PC-3 (cell line): ENCODE measurements at regions not wholly inside any gene's neighbourhood (a gene's known extent, or its start where the extent isn't known, plus 50 kb on each side); places are given as distances from the start of the nearest gene placed in this dataset.

ENCODE experiments used
- EZH2 ChIP-seq: fragments of 300-600 bp; sonication (generic); IDR thresholded peaks from one replicate; pipeline ENCODE4 v1.6.1; 2017; ENCODE audit warnings: antibody characterized with exemption, mild to moderate bottlenecking, low read length; ENCODE audit not compliant: unreplicated experiment
- TF ChIP-seq, protein P1 (sequence below): fragments of 300-600 bp; sonication (generic); conservative IDR thresholded peaks from 2 replicates; pipeline ENCODE4 v1.5.1; 2017; ENCODE audit warnings: antibody characterized with exemption, low read depth, mild to moderate bottlenecking, low read length

DNA sequence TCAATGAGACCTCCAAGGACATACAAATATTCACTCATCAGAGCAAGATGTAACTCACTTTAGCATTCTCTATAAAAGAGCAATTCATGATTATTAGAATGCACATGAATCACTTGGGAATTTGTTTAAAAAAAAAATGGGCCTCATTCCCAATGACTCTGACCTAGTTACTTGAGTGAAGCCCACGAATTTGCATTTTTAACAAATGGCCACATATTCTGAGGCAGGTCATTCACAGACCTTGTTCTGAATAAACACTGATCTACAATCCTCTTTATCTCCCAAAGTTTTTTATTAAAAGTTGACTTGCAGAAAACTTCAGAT is 255.1 kb upstream of the VEGFC start:
- TF ChIP-seq, protein P1, sequence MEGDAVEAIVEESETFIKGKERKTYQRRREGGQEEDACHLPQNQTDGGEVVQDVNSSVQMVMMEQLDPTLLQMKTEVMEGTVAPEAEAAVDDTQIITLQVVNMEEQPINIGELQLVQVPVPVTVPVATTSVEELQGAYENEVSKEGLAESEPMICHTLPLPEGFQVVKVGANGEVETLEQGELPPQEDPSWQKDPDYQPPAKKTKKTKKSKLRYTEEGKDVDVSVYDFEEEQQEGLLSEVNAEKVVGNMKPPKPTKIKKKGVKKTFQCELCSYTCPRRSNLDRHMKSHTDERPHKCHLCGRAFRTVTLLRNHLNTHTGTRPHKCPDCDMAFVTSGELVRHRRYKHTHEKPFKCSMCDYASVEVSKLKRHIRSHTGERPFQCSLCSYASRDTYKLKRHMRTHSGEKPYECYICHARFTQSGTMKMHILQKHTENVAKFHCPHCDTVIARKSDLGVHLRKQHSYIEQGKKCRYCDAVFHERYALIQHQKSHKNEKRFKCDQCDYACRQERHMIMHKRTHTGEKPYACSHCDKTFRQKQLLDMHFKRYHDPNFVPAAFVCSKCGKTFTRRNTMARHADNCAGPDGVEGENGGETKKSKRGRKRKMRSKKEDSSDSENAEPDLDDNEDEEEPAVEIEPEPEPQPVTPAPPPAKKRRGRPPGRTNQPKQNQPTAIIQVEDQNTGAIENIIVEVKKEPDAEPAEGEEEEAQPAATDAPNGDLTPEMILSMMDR: no peak
- TF ChIP-seq EZH2: no peak
